ENCODE measurements at regions not wholly inside any gene's neighbourhood (a gene's known extent, or its start where the extent isn't known, plus 50 kb on each side); places are given as distances from the start of the nearest gene placed in this dataset.

GRCh38 chr4:173782660-173783059 is 252.6 kb upstream of the HAND2 start:
- no peak for DNase-seq (ENCODE audit: low spot score in 2 of 2)
- intact Hi-C loops (cut with DNase I), result no loop called here
- Histone ChIP-seq H3K27ac (no peak overlapping the region), H3K4me3 (no peak overlapping the region), H3K9me3 (no peaks in the 10 kb centered on the region), H3K27me3 (no peaks in the 10 kb centered on the region), H3K4me1 (no peaks in the 10 kb centered on the region), H3K36me3 (no peaks in the 10 kb centered on the region)
- no peak for TF ChIP-seq CTCF (IDR thresholded peaks at IDR 0.05)

GRCh38 chr4:173777921-173778320 is 247.9 kb upstream of the HAND2 start:
- Histone ChIP-seq H3K36me3 (no peaks in the 10 kb centered on the region), H3K27me3 (no peaks in the 10 kb centered on the region), H3K27ac (no peak overlapping the region), H3K4me1 (no peaks in the 10 kb centered on the region), H3K4me3 (no peak overlapping the region), H3K9me3 (no peaks in the 10 kb centered on the region)
- no peak for DNase-seq (ENCODE audit: low spot score in 2 of 2)
- TF ChIP-seq CTCF (IDR thresholded peaks at IDR 0.05), result no peak
- intact Hi-C loops (cut with DNase I), result no loop called here

GRCh38 chr4:173777421-173777820 is 247.4 kb upstream of the HAND2 start:
- intact Hi-C loops (cut with DNase I), result no loop called here
- TF ChIP-seq CTCF (IDR thresholded peaks at IDR 0.05), result no peak
- no peaks in the 10 kb centered on the region for H3K27me3 ChIP-seq

GRCh38 chr4:173769568-173769967 is 239.5 kb upstream of the HAND2 start:
- intact Hi-C loops (cut with DNase I), result no loop called here
- no peaks in the 10 kb centered on the region for H3K27me3 ChIP-seq
- TF ChIP-seq CTCF (IDR thresholded peaks at IDR 0.05), result no peak
- H3K4me1 ChIP-seq, result no peaks in the 10 kb centered on the region
- H3K36me3 ChIP-seq, result no peaks in the 10 kb centered on the region
- no peaks in the 10 kb centered on the region for H3K9me3 ChIP-seq
- no peak overlapping the region for H3K4me3 ChIP-seq
- DNase-seq (ENCODE audit: low spot score in 2 of 2), result no peak
- H3K27ac ChIP-seq, result no peak overlapping the region

More at GRCh38 chr4:173777421-173777820, 247.4 kb upstream of the HAND2 start:
- Histone ChIP-seq H3K4me1 (no peaks in the 10 kb centered on the region), H3K9me3 (no peaks in the 10 kb centered on the region), H3K27ac (no peak overlapping the region), H3K4me3 (no peak overlapping the region), H3K36me3 (no peaks in the 10 kb centered on the region)
- DNase-seq (ENCODE audit: low spot score in 2 of 2), result no peak

GRCh38 chr4:173767650-173768049 is 237.6 kb upstream of the HAND2 start:
- DNase-seq (ENCODE audit: low spot score in 2 of 2), result no peak
- TF ChIP-seq CTCF (IDR thresholded peaks at IDR 0.05), result no peak
- H3K27me3 ChIP-seq, result no peaks in the 10 kb centered on the region
- H3K36me3 ChIP-seq, result no peaks in the 10 kb centered on the region
- H3K4me1 ChIP-seq, result peaks cover 0 to 7% of the 10 kb centered on the region in 2 donors
- H3K9me3 ChIP-seq, result no peaks in the 10 kb centered on the region
- no peak overlapping the region for H3K4me3 ChIP-seq
- intact Hi-C loops (cut with DNase I), result no loop called here
- H3K27ac ChIP-seq, result no peak overlapping the region

- H3K4me1 ChIP-seq, result peaks cover 0 to 16% of the 10 kb centered on the region in 2 donors
- no peak for DNase-seq (ENCODE audit: low spot score in 2 of 2)
- H3K27ac ChIP-seq, result no peak overlapping the region
- no peaks in the 10 kb centered on the region for H3K27me3 ChIP-seq
- no peaks in the 10 kb centered on the region for H3K36me3 ChIP-seq
- no peak overlapping the region for H3K4me3 ChIP-seq
- no peaks in the 10 kb centered on the region for H3K9me3 ChIP-seq
- intact Hi-C loops (cut with DNase I), result no loop called here
- no peak for TF ChIP-seq CTCF (IDR thresholded peaks at IDR 0.05)
Observed at GRCh38 chr4:173766171-173766600, 236.2 kb upstream of the HAND2 start.
